ENCODE measurements at regions not wholly inside any gene's neighbourhood (a gene's known extent, or its start where the extent isn't known, plus 50 kb on each side); places are given as distances from the start of the nearest gene placed in this dataset.

DNA sequence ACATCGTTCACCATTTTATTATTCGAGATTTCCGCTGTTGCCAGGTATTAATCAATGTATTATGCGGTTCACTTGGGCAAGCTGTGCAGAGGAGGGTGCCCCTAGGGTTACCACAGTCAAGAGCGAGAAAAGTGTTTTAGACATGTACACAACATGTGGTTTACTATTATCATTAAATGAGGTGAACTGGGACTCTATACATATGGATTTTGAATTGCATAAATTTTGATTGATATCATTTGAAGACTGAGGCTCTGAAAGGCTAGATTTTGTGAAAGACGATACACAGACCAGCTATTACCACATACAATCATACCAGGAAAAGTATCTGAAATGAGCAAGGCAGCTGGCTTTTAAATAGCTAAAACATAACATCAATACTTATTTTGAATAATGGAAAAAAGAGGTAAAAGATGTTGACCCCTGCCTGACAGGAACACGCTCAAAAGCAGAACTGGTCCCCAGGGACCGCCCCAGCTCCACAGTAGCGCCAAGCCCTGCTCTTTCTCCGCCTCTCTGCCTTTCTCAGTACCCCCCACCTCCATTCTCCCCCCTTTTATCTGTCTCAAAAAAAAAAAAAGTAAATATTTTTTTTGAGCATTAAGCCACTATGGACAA, 413.4 kb upstream of the MKI67 start:
- no peak for DNase-seq

DNA sequence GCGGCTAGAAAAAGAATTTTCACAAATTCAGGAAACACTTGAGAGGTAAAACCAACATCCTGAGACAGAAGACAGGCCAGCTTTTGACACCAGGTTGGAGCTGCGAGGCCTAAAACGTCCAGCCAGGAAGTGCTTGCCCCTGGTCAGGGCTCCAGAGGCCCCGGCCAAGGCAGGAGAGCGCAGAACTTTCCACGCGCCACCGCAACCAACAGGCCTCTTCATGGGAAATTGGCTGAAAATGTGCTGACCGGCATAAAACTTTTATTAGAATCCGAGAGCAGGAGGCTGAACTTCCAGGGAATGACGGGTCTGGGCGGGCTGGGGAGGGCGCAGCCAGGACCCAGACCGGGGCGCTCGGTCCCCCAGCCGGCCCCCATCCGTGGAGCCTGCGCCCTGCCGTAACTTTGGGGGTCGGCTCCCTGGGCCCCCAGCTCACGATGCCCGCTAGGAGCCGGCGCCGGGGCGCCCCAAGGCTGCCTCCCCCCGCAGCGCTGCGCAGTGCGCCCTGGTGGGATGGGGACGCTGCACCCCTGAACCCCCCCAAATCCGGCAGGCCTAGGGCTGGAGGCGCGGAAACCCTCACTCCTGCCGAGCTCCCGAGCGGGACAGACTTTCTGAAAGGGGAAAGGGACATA, 414.0 kb upstream of the MKI67 start:
- DNase-seq, result no peak

DNA sequence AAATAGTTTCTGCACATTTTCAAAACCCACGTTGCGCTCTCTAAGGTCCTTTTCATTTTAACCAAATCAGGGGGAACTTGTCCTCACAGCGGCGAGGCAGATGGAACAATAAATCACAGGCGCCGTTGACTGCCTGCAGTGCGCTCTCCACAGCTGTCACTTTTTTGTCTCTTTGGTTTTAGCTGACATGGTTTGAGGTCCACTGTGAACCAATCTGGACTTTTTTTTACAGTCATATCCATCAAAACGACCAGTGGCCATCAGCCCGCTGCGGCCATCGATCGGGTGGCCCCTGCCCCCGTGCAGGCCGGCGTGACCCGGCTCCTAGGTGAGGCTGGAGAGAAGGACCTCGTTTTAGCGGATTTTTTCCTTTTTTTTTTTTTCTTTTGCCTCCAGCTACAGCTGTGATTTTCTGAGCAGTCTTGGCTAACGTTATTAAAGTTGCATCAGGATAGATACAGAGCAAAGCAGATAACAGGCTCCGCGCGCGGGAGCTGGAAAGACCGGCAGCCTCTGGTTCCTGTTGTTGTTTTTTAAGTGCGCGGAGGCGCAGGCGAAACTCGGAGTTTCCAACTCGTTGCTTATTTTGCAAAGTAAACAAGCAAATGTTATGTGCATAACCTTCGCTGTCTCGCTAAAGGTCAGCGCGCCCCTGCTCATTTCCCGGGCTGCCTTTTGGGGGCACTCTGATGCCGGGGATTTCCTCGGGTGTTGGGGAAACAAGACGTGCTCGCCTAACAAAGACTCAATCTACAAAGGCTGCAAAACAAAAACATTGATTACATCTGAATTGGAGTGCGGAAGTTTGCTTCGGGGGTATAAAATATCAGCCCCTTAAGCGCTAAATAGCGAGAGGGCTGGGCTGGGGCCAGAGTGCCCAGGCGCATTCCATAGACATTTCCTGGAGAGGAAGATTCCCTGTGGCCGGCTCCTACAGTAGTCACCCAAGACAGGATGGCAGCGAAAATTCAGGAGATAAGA, 414.8 kb upstream of the MKI67 start:
- DNase-seq, result peak; percentile 11

DNA sequence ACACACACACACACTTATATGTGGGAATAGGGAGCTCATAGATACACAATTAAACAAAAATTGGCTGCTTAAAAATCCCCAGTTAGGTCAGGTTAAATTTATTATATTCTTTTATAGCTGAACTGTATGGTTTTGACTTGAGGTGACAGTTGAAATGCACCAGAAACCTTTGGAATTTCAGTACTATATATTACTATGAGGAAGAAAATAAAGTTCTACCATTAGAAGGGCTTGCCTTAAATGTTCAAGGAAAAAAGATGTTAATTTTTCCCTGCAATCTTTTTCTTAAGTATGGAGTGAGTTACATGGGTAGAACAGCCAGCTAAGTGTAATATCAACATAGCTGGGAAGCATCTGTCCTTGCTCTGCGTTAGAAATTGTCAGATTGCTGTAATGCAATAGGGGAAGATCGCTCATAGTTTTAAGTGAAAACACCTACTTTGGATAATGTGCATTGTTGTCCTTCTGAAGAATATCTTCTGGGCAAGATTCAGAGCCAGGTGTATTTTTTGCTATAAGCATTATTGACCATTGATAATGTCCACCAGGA, 415.8 kb upstream of the MKI67 start:
- DNase-seq, result no peak

DNA sequence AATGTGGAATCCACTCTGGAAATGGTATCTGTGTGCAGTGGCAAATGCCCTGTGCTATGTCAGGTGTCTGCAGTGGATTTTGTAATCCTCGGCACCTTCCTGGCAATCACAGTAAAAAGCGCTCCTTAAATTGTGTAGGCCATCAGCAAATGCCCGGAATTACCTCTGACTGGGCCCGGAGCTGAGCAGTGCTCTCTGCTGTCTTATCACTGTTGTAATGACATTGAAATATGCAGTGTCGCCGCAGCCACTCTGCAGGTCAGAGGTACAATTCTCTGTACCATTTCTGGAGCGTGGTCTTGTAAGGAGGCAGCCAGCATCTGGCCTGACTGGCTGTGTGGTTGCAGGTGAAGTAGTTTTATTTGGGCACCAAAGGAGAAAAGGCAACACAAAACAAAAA, 416.4 kb upstream of the MKI67 start:
- no peak for DNase-seq

DNA sequence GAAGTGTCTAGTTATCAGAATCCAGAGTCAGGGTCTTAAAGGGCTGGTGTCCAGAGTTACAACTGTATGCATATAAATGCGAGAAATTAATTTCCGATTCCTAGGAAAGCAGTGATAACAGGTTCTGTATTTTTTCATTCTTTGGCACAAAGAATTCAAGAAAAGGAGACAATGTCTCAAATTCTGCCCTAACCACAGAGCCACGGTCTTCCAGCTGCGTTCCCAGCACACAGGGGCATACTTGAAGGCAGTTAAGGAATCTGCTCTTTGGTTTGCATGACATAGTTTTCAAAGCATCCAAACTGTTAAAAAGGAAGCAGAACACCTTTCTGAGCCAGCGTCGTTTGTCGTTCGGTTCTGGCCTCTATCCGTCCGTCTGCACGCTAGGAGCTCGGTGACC, 416.9 kb upstream of the MKI67 start:
- no peak for DNase-seq

DNA sequence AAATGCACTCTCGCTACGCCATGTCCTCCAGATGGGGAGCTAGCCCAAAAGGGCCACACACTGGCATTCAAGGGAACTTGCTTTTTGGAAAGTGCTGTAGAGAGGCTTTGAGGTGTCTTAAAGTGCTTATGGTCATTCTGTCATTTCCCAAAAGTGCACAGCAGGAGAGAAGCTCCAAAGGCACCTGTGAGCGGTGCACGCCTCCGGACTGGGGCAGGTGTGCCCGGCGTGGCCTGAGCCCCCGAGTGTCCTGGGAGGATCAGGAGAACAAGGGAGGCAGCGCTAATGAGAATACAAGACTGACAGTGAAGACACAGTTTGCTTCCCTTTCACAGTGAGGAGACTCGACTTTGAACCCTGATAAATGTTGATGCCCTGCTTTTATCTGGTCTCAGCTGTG, 419.0 kb upstream of the MKI67 start:
- DNase-seq, result no peak

DNA sequence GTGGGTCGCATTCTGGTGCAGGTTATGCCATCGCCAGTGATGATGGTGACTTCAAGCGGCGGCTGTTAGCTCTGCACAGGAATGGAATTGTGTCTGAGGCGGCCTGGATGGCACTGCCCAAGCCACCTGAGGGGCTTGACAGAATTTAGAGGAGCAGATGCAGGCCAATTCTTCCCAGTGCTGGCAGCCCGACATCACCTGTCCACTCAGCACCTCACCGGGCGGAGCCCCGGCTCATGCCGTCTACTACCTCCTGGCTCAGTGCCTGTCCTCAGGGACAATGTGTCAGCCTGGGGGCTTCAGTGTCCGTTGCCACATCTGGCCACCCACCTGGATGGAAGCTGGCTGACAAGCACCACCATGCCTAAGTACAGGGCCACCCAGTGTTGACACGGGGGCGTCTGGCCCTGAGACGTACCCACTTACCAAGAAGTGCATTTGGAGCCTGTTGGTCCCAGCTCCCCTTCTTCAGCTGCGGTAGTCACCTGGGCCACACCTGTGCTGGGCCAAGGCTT, 420.5 kb upstream of the MKI67 start:
- no peak for DNase-seq

DNA sequence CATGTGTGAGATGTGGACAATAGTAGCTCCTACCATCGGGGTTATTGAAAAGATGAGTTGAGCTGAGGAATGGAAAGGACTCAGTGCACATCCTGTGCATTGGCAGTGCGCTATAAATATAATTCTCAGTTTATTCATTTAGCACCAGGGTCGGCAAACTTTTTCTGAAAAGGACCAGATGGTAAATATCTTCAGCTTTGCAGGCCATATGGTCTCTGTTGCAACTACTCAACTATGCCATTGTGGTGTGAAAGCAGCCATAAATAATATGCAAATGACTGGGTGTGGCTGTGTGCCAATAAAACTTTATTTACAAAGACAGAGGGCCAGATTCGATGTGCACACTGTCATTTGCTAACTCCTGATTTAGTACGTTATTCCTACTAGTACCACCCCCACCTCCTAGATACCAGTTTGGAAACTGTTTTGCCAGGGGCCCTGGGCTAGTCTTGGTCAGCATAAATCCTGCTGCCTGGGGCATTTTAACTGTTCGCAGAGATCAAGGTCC, 422.9 kb upstream of the MKI67 start:
- no peak for DNase-seq

DNA sequence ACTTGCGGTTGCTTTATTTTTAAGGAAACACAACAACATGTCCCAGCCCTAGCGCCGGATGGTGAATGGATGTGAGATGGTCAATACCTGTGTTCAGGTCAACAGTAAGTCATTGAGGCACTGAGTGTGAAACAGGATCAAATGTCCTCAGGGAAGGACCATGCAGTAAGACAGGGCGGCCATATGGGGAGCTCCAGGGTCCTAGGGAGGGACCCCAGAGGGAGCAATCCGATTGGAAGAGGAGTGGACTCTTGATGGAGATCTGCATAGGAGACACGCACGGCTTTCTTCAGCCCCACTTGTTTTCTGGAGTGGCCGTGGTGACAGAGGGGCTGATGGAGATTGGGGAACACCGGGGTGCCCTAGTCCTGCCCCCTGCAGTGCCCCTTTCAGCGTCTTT, 423.8 kb upstream of the MKI67 start:
- DNase-seq, result no peak

DNA sequence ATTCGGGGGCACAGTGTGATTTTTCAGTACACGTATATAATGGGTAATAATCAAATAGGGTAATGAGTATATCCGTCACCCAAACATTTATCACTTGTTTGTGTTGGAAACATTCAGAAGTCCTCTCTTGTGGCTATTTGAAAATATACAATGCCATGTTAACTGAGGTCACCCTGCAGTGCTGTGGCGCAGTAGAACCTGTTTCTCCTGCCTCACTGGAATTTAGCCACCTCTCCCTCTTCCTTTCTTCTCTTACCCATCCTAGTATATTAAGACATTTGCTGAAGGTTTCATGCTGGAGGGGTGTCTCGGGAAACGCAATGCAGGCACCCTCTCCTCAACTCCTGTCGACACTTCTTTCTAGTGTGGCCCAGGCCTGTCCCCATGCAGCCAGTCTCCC, 425.3 kb upstream of the MKI67 start:
- no peak for DNase-seq

DNA sequence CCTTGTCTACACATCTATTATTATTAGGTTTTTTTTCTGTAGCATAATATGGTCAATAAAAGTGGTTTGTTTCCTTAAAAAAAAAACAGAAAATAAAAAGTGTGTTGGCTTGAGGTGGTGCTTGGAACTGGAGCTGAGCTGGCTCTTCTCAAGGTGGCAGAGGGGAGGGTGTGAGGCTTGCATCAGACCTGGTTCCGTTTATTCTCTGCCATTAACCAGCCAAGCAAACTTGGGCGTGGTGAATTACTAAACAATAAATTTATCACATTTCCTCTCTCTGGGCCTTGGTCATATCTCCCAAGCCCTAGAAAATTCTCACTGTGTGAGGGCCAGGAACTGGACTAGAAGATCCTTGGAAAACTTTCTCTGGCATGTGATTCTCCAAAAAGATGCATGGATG, 427.5 kb upstream of the MKI67 start:
- DNase-seq, result no peak

DNA sequence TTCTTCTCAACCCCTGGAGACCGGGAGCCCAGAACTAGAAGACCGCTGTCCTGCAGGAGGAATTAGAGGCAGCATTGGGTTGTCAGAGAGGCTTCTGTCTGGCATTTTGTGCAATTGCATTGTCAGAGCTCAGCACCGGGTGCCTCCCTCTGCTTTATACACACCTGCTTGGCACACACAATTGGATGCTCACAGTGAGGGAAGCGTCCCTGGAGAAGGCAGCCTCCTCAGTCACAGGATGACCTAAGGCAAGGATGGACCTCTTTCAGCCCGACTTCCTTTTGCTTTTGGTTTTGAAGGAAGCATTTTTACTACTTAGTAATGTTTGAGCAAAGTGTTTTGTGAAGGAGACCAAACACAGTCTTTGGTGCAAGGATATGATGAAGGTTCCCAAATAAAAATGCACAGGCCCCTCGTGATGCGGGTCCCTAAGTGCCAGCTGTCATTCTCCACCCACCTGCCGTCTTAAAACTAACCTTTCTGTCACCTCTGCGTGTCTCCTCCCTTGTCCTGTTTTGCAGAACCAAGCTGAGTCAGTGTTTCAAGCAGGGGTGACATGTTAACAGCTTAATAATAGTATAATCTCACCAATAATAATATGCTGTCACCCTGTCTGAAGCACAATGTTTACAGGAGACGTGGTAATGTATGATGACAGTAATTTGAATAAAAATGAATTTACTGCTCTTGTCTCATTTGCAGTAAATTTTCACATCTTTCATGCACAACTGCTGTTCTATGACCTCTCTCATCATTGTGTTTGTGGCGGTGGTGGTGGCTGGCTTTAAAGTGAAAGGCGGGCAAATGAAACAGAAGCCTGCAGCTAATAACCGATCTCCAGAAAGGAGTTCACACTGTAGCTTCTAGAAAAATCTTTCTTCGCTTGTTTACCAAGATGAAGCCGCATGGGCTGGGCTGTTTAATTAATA, 430.2 kb upstream of the MKI67 start:
- DNase-seq, result no peak

DNA sequence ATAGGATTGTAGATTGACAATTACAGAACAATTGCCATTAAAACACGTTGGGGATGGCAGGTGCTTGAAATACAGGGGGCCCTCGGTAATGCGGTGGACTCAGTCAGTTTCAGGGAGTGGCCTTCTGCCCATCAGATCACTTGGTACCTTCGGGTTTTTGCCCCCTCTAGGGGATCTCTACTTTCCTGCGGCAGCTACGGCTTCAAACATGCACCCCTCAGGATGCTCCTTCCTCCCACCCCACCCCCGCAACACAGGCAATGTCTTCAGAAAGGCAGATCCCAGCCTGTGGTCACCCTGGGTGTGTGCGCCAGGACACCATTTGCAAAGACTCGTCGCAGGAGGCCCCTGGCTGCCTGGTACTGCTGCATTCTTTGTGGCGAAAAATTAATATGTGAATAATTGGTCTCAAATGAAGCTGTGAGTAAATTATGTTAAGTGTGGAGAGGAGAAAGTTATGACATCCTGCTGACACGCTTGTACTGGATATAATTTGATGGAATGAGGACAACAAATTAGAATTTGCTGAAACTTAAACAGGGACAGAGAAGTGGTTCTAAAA, 431.0 kb upstream of the MKI67 start:
- no peak for DNase-seq

DNA sequence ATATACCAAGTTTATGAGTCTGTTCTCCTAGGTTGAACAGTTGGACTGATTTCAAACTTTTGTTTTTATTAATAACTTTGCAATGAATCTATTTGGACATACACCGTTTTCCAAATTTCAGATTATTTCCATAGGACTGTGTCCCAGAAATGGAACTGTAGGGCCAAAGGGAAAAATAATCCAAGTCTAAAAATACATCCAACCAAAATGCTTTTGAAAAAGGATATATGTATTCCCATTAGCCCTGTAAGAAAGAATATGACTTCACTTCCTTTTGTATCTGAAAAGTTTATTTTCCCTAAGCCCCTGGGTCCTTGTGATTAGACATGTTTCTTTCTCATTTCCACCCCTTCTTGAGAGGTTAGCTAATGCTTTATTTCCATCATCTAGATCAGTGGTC, 434.2 kb upstream of the MKI67 start:
- DNase-seq, result no peak

DNA sequence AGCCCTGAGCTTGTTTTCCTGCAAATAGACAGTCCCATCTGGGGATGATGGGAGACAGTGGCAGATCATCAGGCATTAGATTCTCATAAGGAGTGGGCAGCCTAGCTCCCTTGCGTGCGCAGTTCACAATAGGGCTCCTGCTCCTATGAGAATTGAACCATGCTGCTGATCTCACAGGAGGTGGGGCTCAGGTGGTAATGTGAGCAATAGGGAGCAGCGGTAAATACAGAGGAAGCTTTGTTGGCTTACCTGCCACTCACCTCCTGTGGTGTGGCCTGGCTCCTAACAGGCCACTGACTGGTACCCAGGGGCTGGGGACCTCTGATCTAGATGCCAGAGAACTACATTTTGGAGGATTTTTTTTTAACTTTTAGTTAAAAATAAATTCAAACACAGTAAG, 434.8 kb upstream of the MKI67 start:
- DNase-seq, result no peak

DNA sequence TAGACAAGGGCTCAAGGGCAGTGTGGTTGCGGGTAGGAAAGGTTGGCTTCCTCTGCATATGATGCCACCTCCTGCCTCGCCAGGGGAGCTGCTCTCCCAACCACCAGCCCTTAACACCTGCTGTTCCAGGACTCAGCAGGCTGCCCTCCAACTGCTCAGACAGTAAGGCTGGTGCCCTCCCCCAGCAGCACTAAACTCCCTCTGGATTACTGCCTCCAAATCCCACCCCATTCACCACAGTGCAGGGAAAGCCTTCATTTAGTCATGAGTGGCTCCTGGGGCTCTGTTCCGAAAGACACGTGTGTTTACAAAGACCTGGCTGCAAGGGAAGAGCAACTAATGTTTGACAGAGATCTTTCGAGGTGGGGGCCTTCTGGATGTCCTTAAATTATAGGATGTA, 437.2 kb upstream of the MKI67 start:
- DNase-seq, result no peak

DNA sequence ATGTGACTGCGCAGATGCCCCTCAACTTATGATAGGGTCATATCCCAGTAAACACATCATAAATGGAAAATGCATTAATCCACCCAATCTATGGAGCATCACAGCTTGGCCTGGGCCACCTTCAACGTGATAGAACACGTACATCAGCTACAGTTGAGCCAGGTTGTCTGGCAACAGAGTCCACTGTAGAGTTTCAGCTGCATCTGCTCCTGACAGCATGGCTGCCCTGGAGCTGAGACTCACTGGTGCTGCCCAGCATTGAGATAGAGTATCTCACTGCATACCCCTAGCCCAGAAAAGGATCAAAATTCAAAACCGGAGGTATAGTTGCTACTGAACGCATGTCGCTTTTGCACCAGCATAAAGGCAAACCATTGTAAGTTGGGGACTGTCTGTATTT, 437.7 kb upstream of the MKI67 start:
- no peak for DNase-seq

DNA sequence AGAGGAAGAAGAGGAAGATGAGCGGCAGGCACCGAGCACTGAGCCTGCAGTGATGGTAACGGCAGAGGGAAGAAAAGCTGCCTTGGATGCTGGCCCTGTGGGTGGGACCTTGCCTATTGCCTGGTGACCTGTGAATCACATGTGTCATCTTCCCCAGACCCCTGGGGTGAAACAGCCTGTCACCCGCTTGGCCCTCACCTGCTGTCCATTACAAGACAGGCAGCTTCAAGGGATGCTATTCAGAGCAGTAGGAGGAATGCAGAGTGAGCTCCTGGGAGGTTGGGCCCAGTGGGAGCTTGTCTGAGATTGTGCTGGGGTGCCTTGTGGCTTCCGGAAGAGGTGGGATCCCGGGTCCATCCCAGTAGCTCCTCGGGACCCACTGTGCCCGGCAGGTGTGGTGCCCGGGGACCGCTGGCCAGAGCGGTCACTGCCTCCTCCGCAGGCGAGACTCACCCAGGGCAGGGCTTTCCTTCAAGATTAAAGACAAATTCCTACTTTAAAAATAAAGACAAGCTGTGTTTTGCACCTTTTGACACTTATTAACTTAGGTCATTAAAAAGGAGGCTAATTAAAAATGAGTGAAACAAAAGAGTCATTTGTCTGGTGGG, 440.2 kb upstream of the MKI67 start:
- no peak for DNase-seq

DNA sequence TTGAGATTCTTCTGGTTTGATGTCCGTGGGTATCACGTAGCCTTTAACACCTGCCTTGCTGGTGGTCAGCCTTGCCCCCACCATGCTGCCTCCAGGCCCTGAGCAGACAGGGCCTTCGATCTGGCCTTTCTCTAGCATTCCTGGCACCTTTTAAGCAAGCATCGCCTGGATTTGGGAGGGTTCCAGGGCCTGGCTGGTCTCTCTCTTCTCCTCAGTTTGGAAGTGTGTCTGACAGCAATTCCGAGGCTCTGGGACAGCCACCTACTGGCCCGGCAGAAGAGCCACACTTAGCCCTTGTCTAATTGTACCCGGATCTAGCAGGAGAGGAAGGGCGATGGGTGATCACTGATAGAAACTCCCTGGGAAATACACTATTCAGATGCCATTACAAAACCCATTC, 441.3 kb upstream of the MKI67 start:
- peak; percentile 0 for DNase-seq

DNA sequence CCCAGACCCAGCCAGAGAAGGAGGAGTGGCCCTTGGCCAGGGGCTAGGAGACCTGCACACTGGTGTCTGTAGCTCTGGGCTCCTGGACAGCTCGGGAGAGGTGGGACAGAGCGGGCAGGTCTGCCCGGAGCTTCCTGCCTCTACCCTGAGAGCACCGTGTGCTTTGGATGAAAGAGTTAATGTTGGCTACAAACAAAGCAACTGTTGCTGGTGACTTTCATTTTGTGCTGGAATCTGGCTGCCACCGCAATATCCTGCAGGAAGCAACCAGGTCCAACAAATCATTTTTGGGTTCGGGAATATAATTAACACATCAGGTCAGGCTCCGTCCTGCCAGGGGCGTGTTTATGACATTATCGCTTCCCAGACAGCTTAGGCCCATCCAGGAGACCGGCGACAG, 441.8 kb upstream of the MKI67 start:
- no peak for DNase-seq
